Body of pancreas (tissue), 4 donors: ENCODE measurements at regions not wholly inside any gene's neighbourhood (a gene's known extent, or its start where the extent isn't known, plus 50 kb on each side); places are given as distances from the start of the nearest gene placed in this dataset.

Experiments
- ATAC-seq: fragments of 150-250 bp; one replicate; pipeline ENCODE4 v1.9.1; 2016
- DNase-seq, 4 donors: peaks; one replicate each; pipeline ENCODE4 v3.0.0-alpha.2; 2019
- H3K27ac ChIP-seq, 4 donors: fragments of 200-600 bp; sonication (generic); 1 replicate in 3 of 4; 2 replicates in 1 of 4; pipeline versions ENCODE4 v1.5.1 to v1.6.1; 2016 to 2019; ENCODE audit warnings: mild to moderate bottlenecking in 1 of 4, mixed read lengths in 1 of 4, moderate library complexity in 1 of 4
- H3K27me3 ChIP-seq, 2 donors: fragments of 200-600 bp; sonication (generic); one replicate each; pipeline ENCODE4 v1.6.0; 2016; ENCODE audit warnings: mild to moderate bottlenecking in 1 of 2
- H3K36me3 ChIP-seq, 2 donors: fragments of 200-600 bp; sonication (generic); replicated peaks in 1 of 2; 2 replicates each; pipeline ENCODE4 v1.5.1; 2016; ENCODE audit warnings: low read depth in 2 of 2; ENCODE audit not compliant: insufficient read depth in 1 of 2
- H3K4me1 ChIP-seq: fragments of 200-600 bp; sonication (generic); one replicate; pipeline ENCODE4 v1.6.0; 2016
- H3K4me3 ChIP-seq, 2 donors: fragments of 200-600 bp; sonication (generic); 1 replicate in 1 of 2; 2 replicates in 1 of 2; pipeline ENCODE4 v1.5.1; 2016 to 2019
- H3K9me3 ChIP-seq, 3 donors: fragments of 200-600 bp; sonication (generic); 1 replicate in 2 of 3; 2 replicates in 1 of 3; pipeline ENCODE4 v1.5.1; 2016
- POLR2A ChIP-seq, 3 donors: fragments of 450-650 bp; IDR thresholded peaks; one replicate each; pipeline ENCODE4 v1.6.1; 2016; ENCODE audit warnings: antibody characterized with exemption in 3 of 3, mild to moderate bottlenecking in 2 of 3
- WGBS, 2 donors: methylation state at CpG; one replicate each; pipeline ENCODE4 v1.1.5; 2017; 5-methylcytosine and 5-hydroxymethylcytosine counted together
- intact Hi-C: fragments of 100-400 bp; cut with DNase I; formaldehyde crosslinking; loops from one replicate; pipeline ENCODE4 v1.15.1; 2023
- TF ChIP-seq, protein P1 (sequence below), 7 experiments: fragments of 450-650 bp in 4 of 7; fragments of 200-600 bp in 3 of 7; sonication (generic) in 3 of 7; IDR thresholded peaks; one replicate each; pipeline ENCODE4 v1.5.1; 2016 to 2019; ENCODE audit warnings: antibody characterized with exemption in 7 of 7

DNA sequence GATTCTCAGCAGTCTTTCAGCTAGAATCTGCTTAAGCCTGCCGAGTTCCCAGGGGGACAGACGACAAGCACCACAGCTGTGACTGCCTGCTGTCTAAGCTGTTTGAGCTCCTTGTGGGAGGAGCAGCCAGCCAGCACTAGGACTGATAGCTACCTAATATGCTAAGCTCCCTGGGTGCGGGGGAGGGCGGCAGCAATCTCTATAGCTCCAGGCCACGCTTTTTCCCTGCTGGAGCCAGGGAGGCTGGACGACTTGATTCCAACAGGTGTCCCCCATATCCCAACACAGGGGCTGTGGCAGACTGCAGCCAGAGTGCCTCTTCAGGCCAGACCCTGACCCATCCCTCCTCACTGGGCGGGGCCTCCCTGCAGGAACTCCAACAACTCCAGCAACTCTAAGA lies 134.1 kb upstream of the ARPP21 start:
- Histone ChIP-seq H3K27ac (no peak overlapping the region), H3K4me1 (no peaks in the 10 kb centered on the region), H3K4me3 (no peak overlapping the region), H3K36me3 (no peaks in the 10 kb centered on the region), H3K27me3 (no peaks in the 10 kb centered on the region), H3K9me3 (no peaks in the 10 kb centered on the region)
- DNase-seq (no peak), ATAC-seq (no peak)
- intact Hi-C loops: no loop called here
- WGBS, 2 donors: 0 to 26% methylated on average over 1 to 7 of the region's 7 CpGs
- TF ChIP-seq, protein P1, sequence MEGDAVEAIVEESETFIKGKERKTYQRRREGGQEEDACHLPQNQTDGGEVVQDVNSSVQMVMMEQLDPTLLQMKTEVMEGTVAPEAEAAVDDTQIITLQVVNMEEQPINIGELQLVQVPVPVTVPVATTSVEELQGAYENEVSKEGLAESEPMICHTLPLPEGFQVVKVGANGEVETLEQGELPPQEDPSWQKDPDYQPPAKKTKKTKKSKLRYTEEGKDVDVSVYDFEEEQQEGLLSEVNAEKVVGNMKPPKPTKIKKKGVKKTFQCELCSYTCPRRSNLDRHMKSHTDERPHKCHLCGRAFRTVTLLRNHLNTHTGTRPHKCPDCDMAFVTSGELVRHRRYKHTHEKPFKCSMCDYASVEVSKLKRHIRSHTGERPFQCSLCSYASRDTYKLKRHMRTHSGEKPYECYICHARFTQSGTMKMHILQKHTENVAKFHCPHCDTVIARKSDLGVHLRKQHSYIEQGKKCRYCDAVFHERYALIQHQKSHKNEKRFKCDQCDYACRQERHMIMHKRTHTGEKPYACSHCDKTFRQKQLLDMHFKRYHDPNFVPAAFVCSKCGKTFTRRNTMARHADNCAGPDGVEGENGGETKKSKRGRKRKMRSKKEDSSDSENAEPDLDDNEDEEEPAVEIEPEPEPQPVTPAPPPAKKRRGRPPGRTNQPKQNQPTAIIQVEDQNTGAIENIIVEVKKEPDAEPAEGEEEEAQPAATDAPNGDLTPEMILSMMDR (IDR thresholded peaks at IDR 0.05): no peak
- no peak for TF ChIP-seq POLR2A (IDR thresholded peaks at IDR 0.05)

DNA sequence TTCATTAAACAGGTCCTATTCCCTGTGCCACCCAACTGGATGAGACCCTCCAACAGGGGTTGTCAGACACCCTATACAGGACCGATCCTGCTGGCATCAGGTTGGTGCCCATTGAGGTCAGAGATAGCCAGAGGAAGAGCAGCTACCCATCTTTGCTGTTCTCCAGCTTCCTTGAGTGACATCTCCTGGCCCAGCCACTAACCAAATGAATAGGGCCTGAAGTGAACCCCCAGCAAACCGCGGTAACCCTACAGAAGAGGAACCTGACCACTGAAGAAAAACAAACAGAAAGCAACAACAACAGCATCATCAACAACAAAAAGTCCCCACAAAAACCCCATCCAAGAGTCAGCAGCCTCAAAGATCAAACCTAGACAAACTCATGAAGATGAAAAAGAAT lies 133.6 kb upstream of the ARPP21 start:
- DNase-seq: no peak
- intact Hi-C loops: no loop called here
- no peak for TF ChIP-seq POLR2A (IDR thresholded peaks at IDR 0.05)
- TF ChIP-seq, protein P1 (IDR thresholded peaks at IDR 0.05): no peak
- Histone ChIP-seq H3K4me3 (no peak overlapping the region), H3K4me1 (no peaks in the 10 kb centered on the region), H3K9me3 (no peaks in the 10 kb centered on the region), H3K36me3 (no peaks in the 10 kb centered on the region), H3K27me3 (no peaks in the 10 kb centered on the region), H3K27ac (no peak overlapping the region)
- WGBS, 2 donors: 87 to 88% methylated on average over 3 of the region's 3 CpGs
- ATAC-seq: no peak

DNA sequence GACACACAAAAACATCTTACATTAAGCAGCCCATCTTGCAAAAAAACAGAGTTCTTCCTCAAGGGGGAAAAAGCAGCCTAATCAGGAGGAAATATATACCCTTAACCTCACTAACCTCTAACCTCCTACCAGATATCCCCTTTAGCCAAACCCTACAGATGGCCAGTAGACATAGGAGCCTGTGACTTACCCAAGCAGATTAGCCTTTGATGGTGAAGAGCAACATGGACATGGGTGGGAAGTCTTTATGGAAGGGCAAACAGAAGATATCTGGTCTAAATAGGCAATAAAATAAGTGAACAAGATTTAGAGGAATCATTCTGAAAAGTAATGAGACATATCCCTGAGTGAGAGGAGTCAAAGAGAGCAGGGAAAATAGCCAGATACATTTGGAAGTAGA lies 119.4 kb upstream of the ARPP21 start:
- no peak for TF ChIP-seq POLR2A (IDR thresholded peaks at IDR 0.05)
- TF ChIP-seq, protein P1 (IDR thresholded peaks at IDR 0.05): no peak
- no peaks in the 10 kb centered on the region for H3K36me3 ChIP-seq
- H3K27ac ChIP-seq: no peak overlapping the region
- no peak for DNase-seq
- H3K4me1 ChIP-seq: no peaks in the 10 kb centered on the region
- intact Hi-C loops: no loop called here
- ATAC-seq: no peak
- H3K9me3 ChIP-seq: no peaks in the 10 kb centered on the region
- H3K4me3 ChIP-seq: no peak overlapping the region
- no peaks in the 10 kb centered on the region for H3K27me3 ChIP-seq

DNA sequence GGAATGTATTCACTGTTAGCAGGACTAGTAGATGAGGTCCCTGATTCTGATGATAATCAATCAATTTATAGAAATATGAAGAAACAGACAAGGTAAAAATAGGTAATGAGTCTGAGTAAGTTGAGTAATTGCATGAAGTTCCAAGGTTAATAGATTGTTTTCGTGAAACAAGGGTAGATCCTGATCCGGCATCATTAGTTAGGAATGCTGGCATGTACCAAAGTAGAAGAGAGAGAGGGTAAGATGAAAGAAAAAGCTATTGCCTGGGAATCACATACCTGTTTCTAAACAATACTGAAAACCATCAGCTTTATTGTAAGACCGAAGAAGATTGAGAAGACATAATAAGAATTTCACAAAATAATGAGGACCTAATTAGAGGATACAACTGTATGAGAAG lies 118.1 kb upstream of the ARPP21 start:
- no peak for ATAC-seq
- no peak for DNase-seq
- WGBS, 2 donors: 45 to 56% methylated on average over 3 of the region's 3 CpGs
- H3K27me3 ChIP-seq: no peaks in the 10 kb centered on the region
- H3K27ac ChIP-seq: no peak overlapping the region
- no peak for TF ChIP-seq POLR2A (IDR thresholded peaks at IDR 0.05)
- TF ChIP-seq, protein P1 (IDR thresholded peaks at IDR 0.05): no peak
- H3K9me3 ChIP-seq: no peaks in the 10 kb centered on the region
- intact Hi-C loops: no loop called here
- no peak overlapping the region for H3K4me3 ChIP-seq
- no peaks in the 10 kb centered on the region for H3K36me3 ChIP-seq
- H3K4me1 ChIP-seq: no peaks in the 10 kb centered on the region

DNA sequence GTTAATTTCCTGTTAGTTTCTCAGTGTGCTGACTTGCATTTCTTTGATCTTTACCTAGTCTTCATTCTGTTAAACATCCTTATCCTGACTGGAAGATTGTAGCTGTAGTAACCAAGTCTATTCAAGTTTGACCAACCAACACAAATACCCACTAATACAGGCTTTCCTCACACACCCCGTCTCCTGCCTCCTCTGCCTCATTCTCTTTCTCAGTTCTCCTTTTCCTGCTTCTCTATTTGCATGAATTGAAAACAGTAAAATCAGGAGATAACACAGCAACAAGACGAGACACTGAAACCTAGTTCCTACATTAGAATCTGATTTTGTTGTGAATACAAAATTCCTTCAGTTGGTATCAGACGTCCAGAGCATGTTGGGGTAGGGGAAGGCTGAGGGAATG lies 116.9 kb upstream of the ARPP21 start:
- Histone ChIP-seq H3K36me3 (no peaks in the 10 kb centered on the region), H3K27ac (no peak overlapping the region), H3K4me1 (no peaks in the 10 kb centered on the region), H3K4me3 (no peak overlapping the region), H3K9me3 (no peaks in the 10 kb centered on the region), H3K27me3 (no peaks in the 10 kb centered on the region)
- intact Hi-C loops: no loop called here
- no peak for DNase-seq
- 39 to 60% methylated on average over 3 of the region's 3 CpGs for WGBS, 2 donors
- TF ChIP-seq, protein P1 (IDR thresholded peaks at IDR 0.05): no peak
- no peak for TF ChIP-seq POLR2A (IDR thresholded peaks at IDR 0.05)
- ATAC-seq: no peak
